Peyer's patch (tissue), 4 donors: ENCODE measurements at regions not wholly inside any gene's neighbourhood (a gene's known extent, or its start where the extent isn't known, plus 50 kb on each side); places are given as distances from the start of the nearest gene placed in this dataset.

ENCODE experiments used
- DNase-seq, 3 donors: peaks; one replicate each; pipeline ENCODE4 v3.0.0-alpha.2; 2017 to 2019
- H3K27ac ChIP-seq, 4 donors: fragments of 200-600 bp; sonication (generic); one replicate each; pipeline ENCODE4 v1.5.1; 2016 to 2019
- H3K27me3 ChIP-seq, 2 donors: fragments of 200-600 bp; sonication (generic); one replicate each; pipeline ENCODE4 v1.5.1; 2019
- H3K36me3 ChIP-seq, 3 donors: fragments of 200-600 bp; sonication (generic); one replicate each; pipeline ENCODE4 v1.5.1; 2016 to 2019
- H3K4me1 ChIP-seq, 4 donors: fragments of 200-600 bp; sonication (generic); one replicate each; pipeline ENCODE4 v1.5.1; 2016 to 2019
- H3K4me3 ChIP-seq, 4 donors: fragments of 200-600 bp; sonication (generic); 1 replicate in 3 of 4; 2 replicates in 1 of 4; pipeline ENCODE4 v1.5.1; 2016 to 2019; ENCODE audit warnings: mild to moderate bottlenecking in 1 of 4
- H3K9me3 ChIP-seq, 4 donors: fragments of 200-600 bp; sonication (generic); one replicate each; pipeline ENCODE4 v1.5.1; 2016 to 2019; ENCODE audit warnings: mild to moderate bottlenecking in 1 of 4
- POLR2A ChIP-seq, 2 donors: fragments of 450-650 bp; IDR thresholded peaks; one replicate each; pipeline ENCODE4 v1.5.1; 2017; ENCODE audit warnings: antibody characterized with exemption in 2 of 2, mild to moderate bottlenecking in 2 of 2, moderate library complexity in 2 of 2
- TF ChIP-seq, protein P1 (sequence below), 6 experiments: fragments of 450-650 bp in 4 of 6; fragments of 200-600 bp in 2 of 6; sonication (generic) in 1 of 6; IDR thresholded peaks; one replicate each; pipeline ENCODE4 v1.5.1; 2017 to 2019; ENCODE audit warnings: antibody characterized with exemption in 6 of 6, mild to moderate bottlenecking in 3 of 6, moderate library complexity in 1 of 6

DNA sequence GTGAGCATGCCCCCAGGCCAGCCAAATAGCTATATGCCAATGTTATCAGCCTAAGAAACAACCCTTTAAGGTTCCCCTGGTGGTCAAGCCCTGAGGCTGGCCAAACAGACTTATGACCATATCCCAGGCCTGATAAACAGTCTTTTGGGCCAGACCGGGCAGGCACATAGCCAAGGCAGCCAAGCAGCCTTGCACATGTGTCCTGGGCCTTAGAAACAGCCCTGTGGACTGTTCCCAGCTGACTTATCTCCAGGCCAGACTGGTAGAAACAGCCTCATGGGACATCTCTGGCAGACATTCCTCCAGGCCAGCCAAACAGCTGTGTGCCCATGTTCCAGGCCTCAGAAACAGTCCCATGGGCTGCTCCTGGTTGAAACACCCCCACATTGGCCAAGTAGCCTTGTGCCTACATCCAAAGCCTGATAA is 295.0 kb upstream of the MGAT4C start:
- Histone ChIP-seq H3K4me1 (no peaks in the 10 kb centered on the region), H3K36me3 (no peaks in the 10 kb centered on the region), H3K27ac (no peak overlapping the region), H3K27me3 (no peaks in the 10 kb centered on the region), H3K9me3 (no peaks in the 10 kb centered on the region), H3K4me3 (no peak overlapping the region)
- DNase-seq = no peak
- no peak for TF ChIP-seq POLR2A (IDR thresholded peaks at IDR 0.05)
- TF ChIP-seq, protein P1, sequence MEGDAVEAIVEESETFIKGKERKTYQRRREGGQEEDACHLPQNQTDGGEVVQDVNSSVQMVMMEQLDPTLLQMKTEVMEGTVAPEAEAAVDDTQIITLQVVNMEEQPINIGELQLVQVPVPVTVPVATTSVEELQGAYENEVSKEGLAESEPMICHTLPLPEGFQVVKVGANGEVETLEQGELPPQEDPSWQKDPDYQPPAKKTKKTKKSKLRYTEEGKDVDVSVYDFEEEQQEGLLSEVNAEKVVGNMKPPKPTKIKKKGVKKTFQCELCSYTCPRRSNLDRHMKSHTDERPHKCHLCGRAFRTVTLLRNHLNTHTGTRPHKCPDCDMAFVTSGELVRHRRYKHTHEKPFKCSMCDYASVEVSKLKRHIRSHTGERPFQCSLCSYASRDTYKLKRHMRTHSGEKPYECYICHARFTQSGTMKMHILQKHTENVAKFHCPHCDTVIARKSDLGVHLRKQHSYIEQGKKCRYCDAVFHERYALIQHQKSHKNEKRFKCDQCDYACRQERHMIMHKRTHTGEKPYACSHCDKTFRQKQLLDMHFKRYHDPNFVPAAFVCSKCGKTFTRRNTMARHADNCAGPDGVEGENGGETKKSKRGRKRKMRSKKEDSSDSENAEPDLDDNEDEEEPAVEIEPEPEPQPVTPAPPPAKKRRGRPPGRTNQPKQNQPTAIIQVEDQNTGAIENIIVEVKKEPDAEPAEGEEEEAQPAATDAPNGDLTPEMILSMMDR (IDR thresholded peaks at IDR 0.05) = no peak

- H3K36me3 ChIP-seq = no peaks in the 10 kb centered on the region
- no peaks in the 10 kb centered on the region for H3K27me3 ChIP-seq
- no peak overlapping the region for H3K27ac ChIP-seq
- DNase-seq = no peak
- no peaks in the 10 kb centered on the region for H3K4me1 ChIP-seq
- no peaks in the 10 kb centered on the region for H3K9me3 ChIP-seq
- no peak for TF ChIP-seq POLR2A (IDR thresholded peaks at IDR 0.05)
- TF ChIP-seq, protein P1 (IDR thresholded peaks at IDR 0.05) = no peak
- no peak overlapping the region for H3K4me3 ChIP-seq
These were observed 294.3 kb upstream of the MGAT4C start for GRCh38 chr12:86550218-86551145.

- Histone ChIP-seq H3K4me1 (no peaks in the 10 kb centered on the region), H3K27ac (no peak overlapping the region), H3K36me3 (no peaks in the 10 kb centered on the region), H3K27me3 (no peaks in the 10 kb centered on the region), H3K4me3 (no peak overlapping the region), H3K9me3 (no peaks in the 10 kb centered on the region)
- TF ChIP-seq POLR2A (IDR thresholded peaks at IDR 0.05) = no peak
- TF ChIP-seq, protein P1 (IDR thresholded peaks at IDR 0.05) = no peak
- DNase-seq = no peak
These were observed 287.5 kb upstream of the MGAT4C start for GRCh38 chr12:86543716-86544115.

GRCh38 chr12:86530996-86531655 is 274.9 kb upstream of the MGAT4C start:
- Histone ChIP-seq H3K36me3 (no peaks in the 10 kb centered on the region), H3K27ac (no peak overlapping the region), H3K9me3 (no peaks in the 10 kb centered on the region), H3K27me3 (no peaks in the 10 kb centered on the region), H3K4me1 (no peaks in the 10 kb centered on the region), H3K4me3 (no peak overlapping the region)
- TF ChIP-seq, protein P1 (IDR thresholded peaks at IDR 0.05) = no peak
- no peak for TF ChIP-seq POLR2A (IDR thresholded peaks at IDR 0.05)
- no peak for DNase-seq

DNA sequence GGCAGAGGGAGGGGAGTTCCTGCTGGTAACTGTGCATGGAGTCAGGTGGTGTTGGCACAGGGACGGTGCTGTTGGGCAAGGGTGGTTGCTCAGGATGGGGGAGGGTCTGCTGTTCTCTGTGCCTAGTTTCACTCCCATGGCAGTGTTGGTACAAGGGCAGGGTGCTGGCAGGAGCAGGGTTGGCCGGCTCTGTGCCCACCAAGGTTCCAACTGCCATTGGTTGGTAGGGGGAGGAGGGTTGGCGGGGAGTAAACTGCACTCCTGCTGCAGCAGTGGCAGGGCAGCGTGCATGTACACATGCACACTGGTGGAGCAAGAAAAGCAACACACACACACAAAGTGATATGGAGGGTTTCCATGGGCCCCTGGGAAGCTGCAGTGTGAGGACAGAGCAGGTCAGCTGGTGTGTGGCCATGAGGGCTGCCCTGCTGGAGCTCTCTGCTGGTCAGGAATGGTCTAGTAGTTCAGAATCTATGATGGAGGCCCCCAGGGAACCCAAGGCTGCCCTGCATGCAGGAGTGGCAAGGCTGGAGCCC is 269.9 kb upstream of the MGAT4C start:
- no peaks in the 10 kb centered on the region for H3K9me3 ChIP-seq
- H3K27me3 ChIP-seq = no peaks in the 10 kb centered on the region
- H3K4me1 ChIP-seq = no peaks in the 10 kb centered on the region
- DNase-seq = peak in 1 of 3 donors; percentile 22
- TF ChIP-seq, protein P1 (IDR thresholded peaks at IDR 0.05) = no peak
- TF ChIP-seq POLR2A (IDR thresholded peaks at IDR 0.05) = no peak
- H3K27ac ChIP-seq = no peak overlapping the region
- H3K4me3 ChIP-seq = no peak overlapping the region
- no peaks in the 10 kb centered on the region for H3K36me3 ChIP-seq
